Parathyroid adenoma (tissue), 2 donors: ENCODE measurements at regions not wholly inside any gene's neighbourhood (a gene's known extent, or its start where the extent isn't known, plus 50 kb on each side); places are given as distances from the start of the nearest gene placed in this dataset.

Source experiments
- H2AFZ ChIP-seq: fragments of 300-600 bp; sonication (generic); one replicate; pipeline ENCODE4 v1.7.0; 2017; ENCODE audit warnings: antibody characterized with exemption, mild to moderate bottlenecking
- H3K27ac ChIP-seq: fragments of 300-600 bp; sonication (generic); one replicate; pipeline ENCODE4 v1.7.0; 2017
- H3K27me3 ChIP-seq: fragments of 300-600 bp; sonication (generic); one replicate; pipeline ENCODE4 v1.7.0; 2017; ENCODE audit warnings: low read length; ENCODE audit not compliant: control insufficient read depth, insufficient read depth
- H3K36me3 ChIP-seq: fragments of 300-600 bp; sonication (generic); one replicate; pipeline ENCODE4 v1.7.0; 2017; ENCODE audit warnings: low read length; ENCODE audit not compliant: control insufficient read depth, insufficient read depth
- H3K4me1 ChIP-seq: fragments of 300-600 bp; sonication (generic); one replicate; pipeline ENCODE4 v1.7.0; 2017; ENCODE audit warnings: control low read depth
- H3K4me2 ChIP-seq: fragments of 300-600 bp; sonication (generic); one replicate; pipeline ENCODE4 v1.7.0; 2017; ENCODE audit warnings: low read length
- H3K4me3 ChIP-seq: fragments of 300-600 bp; sonication (generic); one replicate; pipeline ENCODE4 v1.7.0; 2017; ENCODE audit warnings: low read depth, low read length
- H3K79me2 ChIP-seq: fragments of 300-600 bp; sonication (generic); one replicate; pipeline ENCODE4 v1.7.0; 2017; ENCODE audit warnings: control low read depth
- H3K9ac ChIP-seq: fragments of 300-600 bp; sonication (generic); one replicate; pipeline ENCODE4 v1.7.0; 2017; ENCODE audit warnings: mild to moderate bottlenecking
- H3K9me3 ChIP-seq: fragments of 300-600 bp; sonication (generic); one replicate; pipeline ENCODE4 v1.7.0; 2017; ENCODE audit warnings: low read length; ENCODE audit not compliant: control insufficient read depth
- TF ChIP-seq, protein P1 (sequence below): fragments of 300-600 bp; sonication (generic); IDR thresholded peaks from one replicate; pipeline ENCODE4 v1.7.0; 2017; ENCODE audit warnings: antibody characterized with exemption, mild to moderate bottlenecking
- donor health status: primary hyperparathyroidism.

DNA sequence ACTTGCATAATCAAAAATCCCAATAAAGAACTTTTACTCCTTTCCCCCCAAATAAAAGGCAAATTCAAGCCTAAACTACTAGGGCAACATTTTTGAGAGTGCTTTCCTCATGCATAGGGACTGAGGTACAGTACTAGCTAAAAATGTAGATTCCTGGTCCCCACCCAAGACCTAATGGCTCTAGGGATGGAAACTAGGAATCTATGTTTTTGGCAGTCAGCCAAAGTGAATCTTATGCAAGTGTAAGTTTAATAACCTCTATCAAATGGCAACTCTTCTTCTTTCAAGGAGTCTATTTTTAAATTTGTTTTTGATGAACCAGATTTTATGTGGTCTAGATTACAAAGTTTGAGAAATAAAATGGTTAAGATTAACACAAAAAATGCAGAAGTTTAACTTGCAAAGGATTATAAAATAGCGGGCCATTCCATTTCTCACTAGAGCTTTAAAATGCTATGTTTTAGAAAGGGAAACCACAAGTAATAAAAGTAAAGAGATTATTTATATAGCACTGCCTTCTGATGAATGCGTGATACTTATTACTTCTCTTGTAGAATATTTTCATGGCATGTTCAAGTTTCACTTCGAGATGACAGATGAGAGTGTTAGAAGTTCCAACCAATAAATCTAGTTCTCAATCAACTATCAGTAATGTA lies 70.4 kb upstream of the MDFIC start:
- Histone ChIP-seq H3K4me3 (no peak overlapping the region), H3K4me2 (no peak overlapping the region), H2AFZ (no peak overlapping the region), H3K27ac (no peak overlapping the region), H3K79me2 (no peaks in the 10 kb centered on the region), H3K4me1 (no peaks in the 10 kb centered on the region), H3K27me3 (no peaks in the 10 kb centered on the region), H3K9ac (no peak overlapping the region), H3K36me3 (no peaks in the 10 kb centered on the region), H3K9me3 (no peaks in the 10 kb centered on the region)
- TF ChIP-seq, protein P1, sequence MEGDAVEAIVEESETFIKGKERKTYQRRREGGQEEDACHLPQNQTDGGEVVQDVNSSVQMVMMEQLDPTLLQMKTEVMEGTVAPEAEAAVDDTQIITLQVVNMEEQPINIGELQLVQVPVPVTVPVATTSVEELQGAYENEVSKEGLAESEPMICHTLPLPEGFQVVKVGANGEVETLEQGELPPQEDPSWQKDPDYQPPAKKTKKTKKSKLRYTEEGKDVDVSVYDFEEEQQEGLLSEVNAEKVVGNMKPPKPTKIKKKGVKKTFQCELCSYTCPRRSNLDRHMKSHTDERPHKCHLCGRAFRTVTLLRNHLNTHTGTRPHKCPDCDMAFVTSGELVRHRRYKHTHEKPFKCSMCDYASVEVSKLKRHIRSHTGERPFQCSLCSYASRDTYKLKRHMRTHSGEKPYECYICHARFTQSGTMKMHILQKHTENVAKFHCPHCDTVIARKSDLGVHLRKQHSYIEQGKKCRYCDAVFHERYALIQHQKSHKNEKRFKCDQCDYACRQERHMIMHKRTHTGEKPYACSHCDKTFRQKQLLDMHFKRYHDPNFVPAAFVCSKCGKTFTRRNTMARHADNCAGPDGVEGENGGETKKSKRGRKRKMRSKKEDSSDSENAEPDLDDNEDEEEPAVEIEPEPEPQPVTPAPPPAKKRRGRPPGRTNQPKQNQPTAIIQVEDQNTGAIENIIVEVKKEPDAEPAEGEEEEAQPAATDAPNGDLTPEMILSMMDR, result no peak

DNA sequence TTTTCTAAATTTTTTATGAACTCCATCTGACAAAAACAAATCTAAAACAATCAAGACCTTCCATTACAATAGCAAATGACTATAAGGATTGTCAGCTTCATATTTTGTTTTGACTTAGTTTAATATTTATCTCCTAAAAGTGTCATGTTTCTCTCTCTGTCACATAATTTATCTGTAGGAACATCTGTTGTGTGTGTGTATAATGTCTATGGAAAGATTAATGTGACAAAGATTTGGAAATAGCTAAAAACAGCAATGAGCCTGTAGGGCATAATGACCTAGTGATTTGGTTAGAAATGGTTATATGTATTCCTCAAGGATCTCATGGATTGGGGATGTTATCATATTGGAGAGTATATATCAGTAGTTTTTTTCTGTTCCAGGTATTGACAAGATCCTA lies 69.6 kb upstream of the MDFIC start:
- H3K4me2 ChIP-seq, result no peak overlapping the region
- TF ChIP-seq, protein P1, result no peak
- H2AFZ ChIP-seq, result no peak overlapping the region
- no peaks in the 10 kb centered on the region for H3K9me3 ChIP-seq
- H3K36me3 ChIP-seq, result no peaks in the 10 kb centered on the region
- no peaks in the 10 kb centered on the region for H3K79me2 ChIP-seq
- H3K9ac ChIP-seq, result no peak overlapping the region
- H3K4me3 ChIP-seq, result no peak overlapping the region
- no peaks in the 10 kb centered on the region for H3K4me1 ChIP-seq
- H3K27me3 ChIP-seq, result no peaks in the 10 kb centered on the region
- H3K27ac ChIP-seq, result no peak overlapping the region

DNA sequence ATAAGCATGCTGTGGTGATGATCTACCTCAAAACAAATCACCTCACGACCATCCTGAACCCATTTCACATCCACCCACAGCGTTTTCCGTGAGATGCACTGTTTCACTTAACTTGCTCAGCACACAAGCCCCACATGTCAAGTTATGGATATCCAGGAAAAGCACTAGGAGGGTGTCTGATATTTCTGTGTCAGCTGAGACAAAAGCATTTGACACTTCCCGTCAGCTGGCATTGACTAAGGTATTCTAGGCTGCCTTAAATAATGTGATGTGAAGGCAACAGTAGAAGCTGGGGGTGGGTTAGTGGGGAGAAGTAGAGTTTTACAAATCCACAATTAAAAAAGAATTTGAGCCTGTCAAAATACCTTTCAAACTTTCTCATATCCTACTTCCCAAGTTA lies 68.7 kb upstream of the MDFIC start:
- no peak overlapping the region for H2AFZ ChIP-seq
- H3K4me3 ChIP-seq, result no peak overlapping the region
- no peaks in the 10 kb centered on the region for H3K9me3 ChIP-seq
- no peak overlapping the region for H3K27ac ChIP-seq
- no peak overlapping the region for H3K9ac ChIP-seq
- H3K79me2 ChIP-seq, result no peaks in the 10 kb centered on the region
- H3K36me3 ChIP-seq, result no peaks in the 10 kb centered on the region
- no peak overlapping the region for H3K4me2 ChIP-seq
- TF ChIP-seq, protein P1, result no peak
- H3K27me3 ChIP-seq, result no peaks in the 10 kb centered on the region
- no peaks in the 10 kb centered on the region for H3K4me1 ChIP-seq

DNA sequence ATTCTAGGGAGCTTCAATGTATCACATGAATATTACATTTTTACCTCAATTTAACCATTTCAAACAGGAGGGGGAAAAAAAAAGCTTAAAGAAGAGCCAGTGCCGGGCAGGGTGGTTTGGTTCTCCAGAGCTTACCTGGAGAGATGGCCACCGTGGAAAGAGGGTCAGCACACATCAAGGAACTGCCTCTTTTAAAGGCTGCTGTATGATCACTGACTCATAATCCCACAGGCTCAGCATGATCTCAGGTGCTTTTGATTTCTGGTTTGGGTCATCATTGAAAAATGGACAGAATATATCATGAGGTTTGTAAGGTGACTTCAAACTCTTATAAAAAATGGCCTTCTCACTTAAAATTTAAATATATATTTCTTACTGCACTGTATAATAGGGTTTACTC lies 67.5 kb upstream of the MDFIC start:
- Histone ChIP-seq H3K9me3 (no peaks in the 10 kb centered on the region), H2AFZ (no peak overlapping the region), H3K4me3 (no peak overlapping the region), H3K9ac (no peak overlapping the region), H3K27me3 (no peaks in the 10 kb centered on the region), H3K27ac (no peak overlapping the region), H3K36me3 (no peaks in the 10 kb centered on the region), H3K4me1 (no peaks in the 10 kb centered on the region), H3K4me2 (no peak overlapping the region), H3K79me2 (no peaks in the 10 kb centered on the region)
- TF ChIP-seq, protein P1, result no peak

DNA sequence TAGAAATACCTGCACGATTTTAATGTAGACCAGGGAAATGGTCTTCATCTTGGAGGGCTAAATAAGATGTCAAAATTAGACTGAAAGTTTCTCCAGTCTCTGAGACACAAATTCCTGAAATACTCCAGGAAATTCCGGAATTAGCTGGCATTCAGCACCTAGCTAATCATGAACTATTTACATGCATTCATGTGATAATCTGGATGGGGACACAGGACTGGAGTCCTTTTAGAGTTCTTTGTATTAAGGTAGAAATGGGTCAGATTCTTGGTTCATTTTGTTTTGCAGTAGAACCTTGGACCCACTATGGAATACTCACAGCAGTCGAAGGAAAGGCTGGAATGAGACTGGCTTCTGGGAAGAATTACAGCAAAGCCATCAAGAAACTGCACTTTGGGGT lies 65.3 kb upstream of the MDFIC start:
- Histone ChIP-seq H3K27ac (no peak overlapping the region), H3K9me3 (no peaks in the 10 kb centered on the region), H3K9ac (no peak overlapping the region)

More for the DNA sequence above, 65.3 kb upstream of the MDFIC start:
- no peaks in the 10 kb centered on the region for H3K4me1 ChIP-seq
- H3K79me2 ChIP-seq, result no peaks in the 10 kb centered on the region
- no peaks in the 10 kb centered on the region for H3K36me3 ChIP-seq
- H3K4me3 ChIP-seq, result no peak overlapping the region
- no peak overlapping the region for H3K4me2 ChIP-seq
- no peak overlapping the region for H2AFZ ChIP-seq
- TF ChIP-seq, protein P1, result no peak
- H3K27me3 ChIP-seq, result no peaks in the 10 kb centered on the region
